ENCODE measurements at regions not wholly inside any gene's neighbourhood (a gene's known extent, or its start where the extent isn't known, plus 50 kb on each side); places are given as distances from the start of the nearest gene placed in this dataset.

DNA sequence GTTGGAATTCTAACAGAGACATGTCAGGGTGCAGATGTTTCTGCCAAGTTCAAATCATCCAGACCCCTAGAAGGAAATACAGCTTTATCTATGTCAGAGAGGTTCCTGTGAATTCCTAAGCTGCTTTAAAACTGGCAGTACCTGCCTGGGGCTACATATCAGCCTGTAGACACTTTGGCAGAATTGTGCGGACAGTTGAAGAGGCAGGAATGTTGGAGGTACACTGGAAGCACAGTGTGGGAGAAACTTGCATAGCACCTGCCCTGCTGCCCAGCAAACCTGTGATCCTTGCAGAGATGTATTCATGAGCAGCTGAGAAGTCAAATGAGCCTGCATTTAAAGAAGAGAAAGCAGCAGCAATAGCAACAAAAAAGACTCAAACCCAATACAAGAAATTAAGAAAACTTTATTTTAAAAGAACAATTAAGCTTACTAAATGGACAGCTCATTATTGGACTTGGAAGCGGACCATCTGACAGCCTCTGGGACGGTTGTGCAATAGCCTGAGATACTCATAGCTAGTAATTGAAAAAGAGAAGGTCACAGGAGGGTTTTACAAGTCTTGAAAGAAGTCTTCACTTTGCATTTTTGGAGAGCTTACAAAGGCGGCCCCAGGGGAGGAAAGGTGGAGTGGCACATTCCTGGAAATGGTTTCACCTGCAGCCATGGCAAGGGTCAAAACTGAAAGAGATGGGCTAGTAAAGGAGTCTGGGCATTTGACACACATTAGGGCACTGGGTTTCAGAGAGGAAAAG is 280.9 kb upstream of the FLRT2 start:
- TF ChIP-seq, protein P1, sequence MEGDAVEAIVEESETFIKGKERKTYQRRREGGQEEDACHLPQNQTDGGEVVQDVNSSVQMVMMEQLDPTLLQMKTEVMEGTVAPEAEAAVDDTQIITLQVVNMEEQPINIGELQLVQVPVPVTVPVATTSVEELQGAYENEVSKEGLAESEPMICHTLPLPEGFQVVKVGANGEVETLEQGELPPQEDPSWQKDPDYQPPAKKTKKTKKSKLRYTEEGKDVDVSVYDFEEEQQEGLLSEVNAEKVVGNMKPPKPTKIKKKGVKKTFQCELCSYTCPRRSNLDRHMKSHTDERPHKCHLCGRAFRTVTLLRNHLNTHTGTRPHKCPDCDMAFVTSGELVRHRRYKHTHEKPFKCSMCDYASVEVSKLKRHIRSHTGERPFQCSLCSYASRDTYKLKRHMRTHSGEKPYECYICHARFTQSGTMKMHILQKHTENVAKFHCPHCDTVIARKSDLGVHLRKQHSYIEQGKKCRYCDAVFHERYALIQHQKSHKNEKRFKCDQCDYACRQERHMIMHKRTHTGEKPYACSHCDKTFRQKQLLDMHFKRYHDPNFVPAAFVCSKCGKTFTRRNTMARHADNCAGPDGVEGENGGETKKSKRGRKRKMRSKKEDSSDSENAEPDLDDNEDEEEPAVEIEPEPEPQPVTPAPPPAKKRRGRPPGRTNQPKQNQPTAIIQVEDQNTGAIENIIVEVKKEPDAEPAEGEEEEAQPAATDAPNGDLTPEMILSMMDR (IDR thresholded peaks at IDR 0.05), result no peak
- TF ChIP-seq POLR2A (IDR thresholded peaks at IDR 0.05), result no peak
